ENCODE measurements at regions not wholly inside any gene's neighbourhood (a gene's known extent, or its start where the extent isn't known, plus 50 kb on each side); places are given as distances from the start of the nearest gene placed in this dataset.

- Histone ChIP-seq H3K36me3 (ENCODE audit: insufficient read depth, low read length) (no peaks in the 10 kb centered on the region), H2AFZ (ENCODE audit: low read depth, low read length) (no peak overlapping the region), H3K27ac (ENCODE audit: low read length) (no peak overlapping the region), H3K79me2 (replicated peaks; ENCODE audit: insufficient read depth, low read length) (no peaks in the 10 kb centered on the region), H3K27me3 (ENCODE audit: insufficient read depth, low read depth, low read length) (no peaks in the 10 kb centered on the region), H3K9me3 (ENCODE audit: low read length) (no peaks in the 10 kb centered on the region), H3K9ac (ENCODE audit: low read length) (no peak overlapping the region), H3K4me3 (ENCODE audit: low read length) (no peak overlapping the region), H3K9me2 (ENCODE audit: insufficient read depth, low read length) (no peaks in the 10 kb centered on the region), H4K20me1 (ENCODE audit: insufficient read depth) (no peaks in the 10 kb centered on the region), H3F3A (ENCODE audit: insufficient read depth, low read length, poor library complexity, severe bottlenecking) (no peaks in the 10 kb centered on the region), H3K4me2 (ENCODE audit: low read length) (no peak overlapping the region)
- TF ChIP-seq POLR2AphosphoS5 (IDR thresholded peaks at IDR 0.05) (no peak), EP300 (conservative IDR thresholded peaks at IDR 0.05; ENCODE audit: poor library complexity, severe bottlenecking) (no peak), SMC3 (conservative IDR thresholded peaks at IDR 0.05; ENCODE audit: poor library complexity) (no peak), MXI1 (conservative IDR thresholded peaks at IDR 0.05; ENCODE audit: poor library complexity, severe bottlenecking) (no peak), TAF1 (IDR thresholded peaks at IDR 0.05; ENCODE audit: low read depth) (no peak), REST (IDR thresholded peaks at IDR 0.05; ENCODE audit: borderline replicate concordance) (no peak), RAD21 (conservative IDR thresholded peaks at IDR 0.05) (no peak), CTCF (IDR thresholded peaks at IDR 0.05; ENCODE audit: poor library complexity, severe bottlenecking) (no peak), EZH2 (IDR thresholded peaks at IDR 0.05; ENCODE audit: borderline replicate concordance, insufficient read depth, low read length, poor library complexity, severe bottlenecking) (no peak)
Measured at GRCh38 chr2:180707884-180708205, 272.6 kb upstream of the UBE2E3 start.

- H3K27me3 ChIP-seq (ENCODE audit: insufficient read depth, low read depth, low read length): no peaks in the 10 kb centered on the region
- H3K36me3 ChIP-seq (ENCODE audit: insufficient read depth, low read length): no peaks in the 10 kb centered on the region
- no peaks in the 10 kb centered on the region for H3K9me2 ChIP-seq (ENCODE audit: insufficient read depth, low read length)
- H3K27ac ChIP-seq (ENCODE audit: low read length): no peak overlapping the region
- no peaks in the 10 kb centered on the region for H3K79me2 ChIP-seq (replicated peaks; ENCODE audit: insufficient read depth, low read length)
- no peak overlapping the region for H3K4me3 ChIP-seq (ENCODE audit: low read length)
- no peaks in the 10 kb centered on the region for H4K20me1 ChIP-seq (ENCODE audit: insufficient read depth)
- no peaks in the 10 kb centered on the region for H3F3A ChIP-seq (ENCODE audit: insufficient read depth, low read length, poor library complexity, severe bottlenecking)
- TF ChIP-seq EZH2 (IDR thresholded peaks at IDR 0.05; ENCODE audit: borderline replicate concordance, insufficient read depth, low read length, poor library complexity, severe bottlenecking) (no peak), EP300 (conservative IDR thresholded peaks at IDR 0.05; ENCODE audit: poor library complexity, severe bottlenecking) (no peak), CTCF (IDR thresholded peaks at IDR 0.05; ENCODE audit: poor library complexity, severe bottlenecking) (no peak), POLR2AphosphoS5 (IDR thresholded peaks at IDR 0.05) (no peak), SMC3 (conservative IDR thresholded peaks at IDR 0.05; ENCODE audit: poor library complexity) (no peak), RAD21 (conservative IDR thresholded peaks at IDR 0.05) (no peak), MXI1 (conservative IDR thresholded peaks at IDR 0.05; ENCODE audit: poor library complexity, severe bottlenecking) (no peak), TAF1 (IDR thresholded peaks at IDR 0.05; ENCODE audit: low read depth) (no peak), REST (IDR thresholded peaks at IDR 0.05; ENCODE audit: borderline replicate concordance) (no peak)
- no peak overlapping the region for H2AFZ ChIP-seq (ENCODE audit: low read depth, low read length)
- no peak overlapping the region for H3K4me2 ChIP-seq (ENCODE audit: low read length)
- H3K9ac ChIP-seq (ENCODE audit: low read length): no peak overlapping the region
- no peaks in the 10 kb centered on the region for H3K9me3 ChIP-seq (ENCODE audit: low read length)
Measured at GRCh38 chr2:180707175-180707883, 273.1 kb upstream of the UBE2E3 start.

Measured in neural cell (in vitro differentiated cells).